H9 (cell line): ENCODE measurements at regions not wholly inside any gene's neighbourhood (a gene's known extent, or its start where the extent isn't known, plus 50 kb on each side); places are given as distances from the start of the nearest gene placed in this dataset.

Experiments
- DNase-seq: peaks from one replicate; pipeline ENCODE4 v3.0.0-alpha.2; 2017
- H2AFZ ChIP-seq: one replicate; pipeline ENCODE4 v1.6.1; 2013; ENCODE audit warnings: mild to moderate bottlenecking, low read length, control low read depth, moderate library complexity
- H2AK5ac ChIP-seq: 2 replicates; pipeline ENCODE4 v1.6.1; 2013; ENCODE audit warnings: low read length, control low read depth, mixed read lengths; ENCODE audit not compliant: insufficient read length
- H2BK120ac ChIP-seq: one replicate; pipeline ENCODE4 v1.6.1; 2013; ENCODE audit warnings: low read depth, mild to moderate bottlenecking, low read length, control low read depth, inconsistent platforms; ENCODE audit not compliant: poor library complexity, severe bottlenecking
- H2BK12ac ChIP-seq: 2 replicates; pipeline ENCODE4 v1.6.1; 2013; ENCODE audit warnings: low read length, control low read depth, mixed read lengths, low read depth; ENCODE audit not compliant: insufficient read length
- H2BK15ac ChIP-seq: 2 replicates; pipeline ENCODE4 v1.6.1; 2013; ENCODE audit warnings: low read depth, low read length, control low read depth
- H2BK20ac ChIP-seq: one replicate; pipeline ENCODE4 v1.6.1; 2013; ENCODE audit warnings: low read depth, mild to moderate bottlenecking, low read length, control low read depth, inconsistent platforms; ENCODE audit not compliant: poor library complexity, severe bottlenecking
- H2BK5ac ChIP-seq: 2 replicates; pipeline ENCODE4 v1.6.1; 2013; ENCODE audit warnings: low read length, control low read depth, mixed read lengths; ENCODE audit not compliant: insufficient read length
- H3K14ac ChIP-seq: 2 replicates; pipeline ENCODE4 v1.6.1; 2013; ENCODE audit warnings: low read length, control low read depth; ENCODE audit not compliant: insufficient read depth
- H3K18ac ChIP-seq: 2 replicates; pipeline ENCODE4 v1.6.1; 2013; ENCODE audit warnings: low read depth, mild to moderate bottlenecking, mixed read lengths, low read length, control low read depth; ENCODE audit not compliant: insufficient read length
- H3K23ac ChIP-seq: 2 replicates; pipeline ENCODE4 v1.6.1; 2013; ENCODE audit warnings: low read length, control low read depth, mixed read lengths, low read depth; ENCODE audit not compliant: insufficient read length
- H3K23me2 ChIP-seq: 2 replicates; pipeline ENCODE4 v1.6.1; 2013; ENCODE audit warnings: low read depth, mild to moderate bottlenecking, mixed read lengths, low read length, control low read depth; ENCODE audit not compliant: insufficient read length, poor library complexity, severe bottlenecking
- H3K27ac ChIP-seq: 2 replicates; pipeline ENCODE4 v1.5.1; 2013; ENCODE audit warnings: low read length, control low read depth, mixed read lengths, low read depth; ENCODE audit not compliant: insufficient read length
- H3K27me3 ChIP-seq: 2 replicates; pipeline ENCODE4 v1.6.1; 2013; ENCODE audit warnings: low read length, control low read depth, inconsistent platforms; ENCODE audit not compliant: insufficient read depth
- H3K4ac ChIP-seq: 2 replicates; pipeline ENCODE4 v1.6.1; 2013; ENCODE audit warnings: low read depth, mild to moderate bottlenecking, control low read depth, inconsistent platforms, low read length, moderate library complexity
- H3K4me1 ChIP-seq: 2 replicates; pipeline ENCODE4 v1.6.1; 2013; ENCODE audit warnings: low read length, control low read depth, inconsistent platforms; ENCODE audit not compliant: insufficient read depth
- H3K4me2 ChIP-seq: 2 replicates; pipeline ENCODE4 v1.6.1; 2013; ENCODE audit warnings: low read length, control low read depth, mixed read lengths; ENCODE audit not compliant: insufficient read length, insufficient read depth
- H3K56ac ChIP-seq: 2 replicates; pipeline ENCODE4 v1.6.1; 2013; ENCODE audit warnings: low read depth, mild to moderate bottlenecking, mixed read lengths, low read length, control low read depth; ENCODE audit not compliant: insufficient read length
- H3K79me1 ChIP-seq: 2 replicates; pipeline ENCODE4 v1.6.1; 2013; ENCODE audit warnings: low read depth, mild to moderate bottlenecking, moderate library complexity, low read length, control low read depth, inconsistent platforms; ENCODE audit not compliant: insufficient read depth, poor library complexity, severe bottlenecking
- H3K79me2 ChIP-seq: 2 replicates; pipeline ENCODE4 v1.6.1; 2013; ENCODE audit warnings: low read length, control low read depth, inconsistent platforms; ENCODE audit not compliant: insufficient read depth
- H3K9ac ChIP-seq: 2 replicates; pipeline ENCODE4 v1.6.1; 2013; ENCODE audit warnings: low read length, control low read depth, mixed read lengths; ENCODE audit not compliant: insufficient read length; ENCODE audit errors: extremely low read depth
- H3K9me3 ChIP-seq: one replicate; pipeline ENCODE4 v1.6.1; 2013; ENCODE audit warnings: low read depth, low read length, inconsistent platforms; ENCODE audit not compliant: control insufficient read depth
- H3T11ph ChIP-seq: one replicate; pipeline ENCODE4 v1.6.1; 2013; ENCODE audit warnings: mild to moderate bottlenecking, low read length, control low read depth, inconsistent platforms
- H4K20me1 ChIP-seq: one replicate; pipeline ENCODE4 v1.6.1; 2013; ENCODE audit not compliant: control insufficient read depth, insufficient read length, insufficient read depth
- H4K5ac ChIP-seq: 2 replicates; pipeline ENCODE4 v1.6.1; 2013; ENCODE audit warnings: low read depth, mild to moderate bottlenecking, mixed read lengths, low read length, control low read depth; ENCODE audit not compliant: insufficient read length
- H4K8ac ChIP-seq: replicated peaks from 2 replicates; pipeline ENCODE4 v1.6.1; 2013; ENCODE audit warnings: low read length, control low read depth, mixed read lengths, low read depth; ENCODE audit not compliant: insufficient read length
- H4K91ac ChIP-seq: 2 replicates; pipeline ENCODE4 v1.6.1; 2013; ENCODE audit warnings: low read depth, mild to moderate bottlenecking, moderate library complexity, mixed read lengths, low read length, control low read depth; ENCODE audit not compliant: insufficient read length
- H3K27ac Mint-ChIP-seq, 3 experiments: 2 replicates in 2 of 3; 3 replicates in 1 of 3; pipeline ENCODE4 v1.8.0; 2020 to 2021; ENCODE audit warnings: mixed read lengths in 3 of 3, mild to moderate bottlenecking in 1 of 3, moderate library complexity in 1 of 3
- H3K27me3 Mint-ChIP-seq: 2 replicates; pipeline ENCODE4 v1.8.0; 2021; ENCODE audit warnings: low read depth, mild to moderate bottlenecking, moderate library complexity, mixed read lengths
- H3K36me3 Mint-ChIP-seq, 3 experiments: 2 replicates in 2 of 3; 3 replicates in 1 of 3; pipeline ENCODE4 v1.8.0; 2020 to 2021; ENCODE audit warnings: low read depth in 3 of 3, mixed read lengths in 3 of 3; ENCODE audit not compliant: insufficient read depth in 1 of 3
- H3K4me1 Mint-ChIP-seq, 2 experiments: 2 replicates each; pipeline ENCODE4 v1.8.0; 2020; ENCODE audit warnings: mixed read lengths in 2 of 2
- H3K4me3 Mint-ChIP-seq, 2 experiments: 2 replicates in 1 of 2; 3 replicates in 1 of 2; pipeline ENCODE4 v1.8.0; 2020 to 2021; ENCODE audit warnings: mild to moderate bottlenecking in 2 of 2, mixed read lengths in 2 of 2, moderate library complexity in 1 of 2
- H3K9me3 Mint-ChIP-seq, 2 experiments: 2 replicates in 1 of 2; 3 replicates in 1 of 2; pipeline ENCODE4 v1.8.0; 2020; ENCODE audit warnings: mild to moderate bottlenecking in 2 of 2, mixed read lengths in 2 of 2, moderate library complexity in 1 of 2
- WGBS: extraction: QIAGEN DNeasy Blood & Tissue Kit; methylation state at CpG from one replicate; pipeline ENCODE4 v1.1.7; 2013; ENCODE audit warnings: missing lambda C conversion rate, low lambda C conversion rate, mixed read lengths; ENCODE audit not compliant: insufficient read length; ENCODE audit errors: extremely low coverage; 5-methylcytosine and 5-hydroxymethylcytosine counted together
- TF ChIP-seq, protein P1 (sequence below): fragments of 200-600 bp; sonication (generic); conservative IDR thresholded peaks from 3 replicates; pipeline ENCODE4 v1.8.0; 2021; ENCODE audit warnings: antibody characterized with exemption, mild to moderate bottlenecking

GRCh38 chr10:6314620-6315205 is 112.0 kb downstream of the PFKFB3 start:
- Mint-ChIP-seq H3K27me3 (no peaks in the 10 kb centered on the region), H3K4me1 (peaks cover 3 to 4% of the 10 kb centered on the region in 2 experiments; a peak in 2 of 4 replicates), H3K27ac (peak overlapping the region in 1 of 3 experiments; percentile 82; a peak in 1 of 7 replicates), H3K9me3 (no peaks in the 10 kb centered on the region), H3K4me3 (no peak overlapping the region), H3K36me3 (no peaks in the 10 kb centered on the region)
- Histone ChIP-seq H3K9me3 (no peaks in the 10 kb centered on the region), H3K27me3 (no peaks in the 10 kb centered on the region), H2AFZ (no peak overlapping the region), H3K79me1 (no peaks in the 10 kb centered on the region), H2BK12ac (no peak overlapping the region), H2AK5ac (no peak overlapping the region), H3K23me2 (no peaks in the 10 kb centered on the region), H3K27ac (no peak overlapping the region), H2BK120ac (no peak overlapping the region), H3K23ac (no peak overlapping the region), H3K4me1 (no peaks in the 10 kb centered on the region), H4K20me1 (no peaks in the 10 kb centered on the region), H3K56ac (no peak overlapping the region), H3T11ph (no peak overlapping the region), H3K79me2 (no peaks in the 10 kb centered on the region), H4K91ac (no peak overlapping the region), H4K5ac (no peak overlapping the region), H3K18ac (no peak overlapping the region), H2BK5ac (no peak overlapping the region), H3K4me2 (no peak overlapping the region), H2BK15ac (no peak overlapping the region), H2BK20ac (no peak overlapping the region), H3K9ac (no peak overlapping the region), H3K4ac (no peak overlapping the region), H3K14ac (no peak overlapping the region), H4K8ac (no peak overlapping the region)
- no CpG with 5 or more reads among the region's 9 CpGs for WGBS
- TF ChIP-seq, protein P1, sequence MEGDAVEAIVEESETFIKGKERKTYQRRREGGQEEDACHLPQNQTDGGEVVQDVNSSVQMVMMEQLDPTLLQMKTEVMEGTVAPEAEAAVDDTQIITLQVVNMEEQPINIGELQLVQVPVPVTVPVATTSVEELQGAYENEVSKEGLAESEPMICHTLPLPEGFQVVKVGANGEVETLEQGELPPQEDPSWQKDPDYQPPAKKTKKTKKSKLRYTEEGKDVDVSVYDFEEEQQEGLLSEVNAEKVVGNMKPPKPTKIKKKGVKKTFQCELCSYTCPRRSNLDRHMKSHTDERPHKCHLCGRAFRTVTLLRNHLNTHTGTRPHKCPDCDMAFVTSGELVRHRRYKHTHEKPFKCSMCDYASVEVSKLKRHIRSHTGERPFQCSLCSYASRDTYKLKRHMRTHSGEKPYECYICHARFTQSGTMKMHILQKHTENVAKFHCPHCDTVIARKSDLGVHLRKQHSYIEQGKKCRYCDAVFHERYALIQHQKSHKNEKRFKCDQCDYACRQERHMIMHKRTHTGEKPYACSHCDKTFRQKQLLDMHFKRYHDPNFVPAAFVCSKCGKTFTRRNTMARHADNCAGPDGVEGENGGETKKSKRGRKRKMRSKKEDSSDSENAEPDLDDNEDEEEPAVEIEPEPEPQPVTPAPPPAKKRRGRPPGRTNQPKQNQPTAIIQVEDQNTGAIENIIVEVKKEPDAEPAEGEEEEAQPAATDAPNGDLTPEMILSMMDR, result no peak
- no peak for DNase-seq
